HG02943 (cell line): ENCODE measurements at regions not wholly inside any gene's neighbourhood (a gene's known extent, or its start where the extent isn't known, plus 50 kb on each side); places are given as distances from the start of the nearest gene placed in this dataset.
"Not testable (repeated sequence)": the region's sequence is repeated elsewhere in the genome, so short reads cannot be mapped to it uniquely, and the experiment has no call there.

Source experiments
- ATAC-seq: cut with Tn5 transposase; IDR thresholded peaks from one replicate; pipeline ENCODE4 v1.9.1; 2021; ENCODE audit warnings: mild to moderate bottlenecking, low read depth, moderate library complexity; ENCODE audit not compliant: unreplicated experiment

DNA sequence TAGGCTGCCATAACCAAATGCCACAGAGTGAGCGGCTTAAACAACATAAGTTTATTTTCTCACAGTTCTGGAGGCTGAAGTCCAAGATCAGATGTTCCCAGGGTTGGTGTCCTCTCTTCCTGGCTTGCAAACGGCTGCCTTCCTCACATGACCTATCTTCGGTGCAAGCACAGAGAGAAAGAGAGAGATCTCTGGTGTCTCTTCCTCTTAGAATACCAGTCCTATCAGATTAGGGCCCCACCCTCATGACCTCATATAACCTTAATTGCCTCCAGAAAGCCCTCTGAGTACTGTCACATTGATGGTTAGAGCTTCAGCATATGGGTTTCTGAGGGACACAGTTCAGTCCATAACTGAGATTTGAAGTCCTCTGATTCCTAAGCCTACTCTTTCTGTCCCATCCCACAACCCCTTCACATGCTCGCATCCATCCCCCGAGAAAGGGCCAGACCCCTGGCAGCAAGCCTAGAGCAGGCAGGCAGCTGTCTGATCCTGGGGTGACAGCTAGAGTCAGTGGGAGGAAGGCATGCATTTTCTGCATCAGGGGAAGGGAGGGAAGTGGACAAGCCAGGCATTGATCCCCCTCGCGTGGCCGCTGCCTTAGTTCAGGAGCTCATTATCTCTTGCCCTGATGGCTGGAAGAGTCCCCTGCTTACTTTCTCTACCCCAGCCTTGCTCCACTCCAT, 114.1 kb downstream of the FAR1 start:
- no peak for ATAC-seq

DNA sequence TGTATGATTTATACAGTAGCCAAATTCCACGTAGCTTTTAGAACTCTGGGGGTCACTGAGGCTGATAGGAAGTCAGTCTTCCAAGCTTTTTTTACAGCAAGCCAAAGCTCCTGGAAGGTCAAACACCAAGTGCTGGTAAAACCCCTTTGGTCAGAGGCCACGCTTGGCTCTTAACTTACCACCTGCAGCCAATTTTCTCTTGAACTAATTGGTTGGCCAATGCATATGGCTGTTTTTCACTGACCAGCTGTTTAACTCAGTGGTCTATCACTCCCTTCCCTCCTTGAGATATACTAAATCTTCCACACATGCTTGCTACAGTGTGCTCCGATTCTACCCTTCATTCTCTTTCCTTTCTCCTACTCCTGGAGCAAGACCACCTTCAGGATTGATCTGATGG, 116.0 kb downstream of the FAR1 start:
- ATAC-seq: no peak

DNA sequence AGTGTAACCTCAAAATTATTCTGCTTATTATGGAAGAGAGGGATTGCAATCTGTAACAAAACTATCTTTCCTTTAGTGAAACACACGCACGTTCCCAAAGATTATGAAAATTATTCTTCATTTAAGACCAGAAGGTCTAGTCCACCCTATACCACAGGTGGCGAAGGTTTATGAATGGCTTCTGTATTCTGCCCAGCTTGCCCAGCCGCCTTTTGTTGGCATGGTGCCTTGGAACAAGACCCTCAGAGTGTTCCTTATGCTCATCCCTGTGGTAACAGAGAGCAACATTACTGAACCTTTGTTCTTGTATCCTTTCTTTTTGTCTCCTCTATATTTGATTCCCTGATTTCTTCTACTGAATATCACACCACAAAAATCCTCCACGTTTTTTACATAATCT, 116.4 kb downstream of the FAR1 start:
- no peak for ATAC-seq

GRCh38 chr11:13786688-13787087, 118.2 kb downstream of the FAR1 start:
- no peak for ATAC-seq

GRCh38 chr11:13797616-13798015, 129.1 kb downstream of the FAR1 start:
- not testable (repeated sequence) for ATAC-seq

DNA sequence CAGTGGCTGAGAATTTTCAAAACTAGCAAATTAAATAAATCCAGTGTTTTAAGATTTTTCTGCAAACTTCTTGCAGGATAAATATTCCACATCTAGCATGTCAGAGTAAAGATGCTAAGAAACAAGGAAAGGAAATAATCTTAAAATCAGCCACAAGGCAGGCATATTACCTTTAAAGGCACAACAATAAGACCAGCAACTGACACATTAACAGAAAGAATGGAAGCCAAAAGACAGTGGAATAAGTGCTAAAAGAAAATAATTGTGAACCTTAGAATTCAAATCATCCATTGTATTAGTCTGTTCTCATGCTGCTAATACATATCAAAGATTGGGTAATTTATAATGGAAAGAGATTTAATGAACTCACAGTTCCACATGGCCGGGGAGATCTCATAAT, 132.4 kb downstream of the FAR1 start:
- ATAC-seq: no peak

- no peak for ATAC-seq
Observed at GRCh38 chr11:13818325-13818724, 144.2 kb upstream of the SPON1 start.

DNA sequence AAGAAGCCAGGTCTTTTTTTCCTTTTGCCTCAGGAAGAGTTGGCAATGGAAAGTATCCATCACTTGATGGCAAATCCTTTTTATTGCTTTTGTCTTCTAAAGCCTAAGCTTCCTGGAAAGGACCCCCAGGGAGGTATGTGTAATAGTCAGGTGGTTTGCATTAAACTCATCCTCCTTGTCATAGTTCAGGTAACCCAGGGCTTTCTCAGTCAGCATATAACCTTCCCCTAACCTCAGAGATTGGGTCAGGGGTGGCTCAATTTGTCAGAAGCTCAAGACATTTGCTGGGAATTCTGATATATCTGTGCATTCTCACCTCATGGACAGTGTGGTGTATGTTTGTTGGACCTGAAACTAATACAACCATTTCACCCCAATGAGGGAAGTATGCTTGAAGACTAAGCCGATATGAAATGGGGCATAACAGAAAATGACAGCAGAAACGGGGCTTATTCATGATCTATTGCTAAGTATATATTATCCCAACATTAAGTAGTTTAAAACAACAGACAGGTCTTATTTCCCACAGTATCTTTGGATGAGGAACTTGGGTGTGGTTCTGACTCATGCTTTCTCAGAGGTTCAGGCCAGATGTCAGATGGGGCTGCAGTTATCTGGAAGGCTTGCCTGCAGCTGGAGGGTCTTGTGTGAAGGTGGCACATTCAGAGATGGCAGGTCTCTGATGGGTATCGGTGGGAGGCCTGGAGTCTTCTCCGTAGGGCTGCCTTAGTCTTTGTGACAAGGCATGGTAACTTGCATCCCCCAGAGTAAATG, 135.8 kb upstream of the SPON1 start:
- ATAC-seq: no peak

GRCh38 chr11:13831696-13832095, 130.8 kb upstream of the SPON1 start:
- ATAC-seq: no peak

DNA sequence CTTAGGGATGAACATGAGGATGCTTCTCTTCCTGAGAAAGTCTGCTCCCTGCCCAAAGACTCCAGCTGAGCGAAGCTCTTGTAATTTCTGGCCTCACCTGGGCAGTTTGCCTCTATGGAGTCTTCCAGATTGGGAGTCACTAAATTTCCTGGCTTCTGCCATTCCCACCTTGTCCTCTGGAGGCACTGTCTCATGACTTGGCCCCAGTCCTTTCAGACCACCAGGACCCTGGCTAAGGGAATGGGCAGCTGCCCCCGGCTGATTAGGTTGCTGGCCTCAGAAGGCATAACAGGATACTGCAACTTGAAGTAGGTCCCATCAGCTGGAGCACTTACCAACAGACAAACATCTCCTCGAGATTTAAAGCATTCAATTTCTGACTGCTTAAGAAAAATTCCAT, 128.1 kb upstream of the SPON1 start:
- ATAC-seq: no peak

GRCh38 chr11:13836666-13837065, 125.9 kb upstream of the SPON1 start:
- ATAC-seq: no peak

- no peak for ATAC-seq
Observed at GRCh38 chr11:13837286-13837685, 125.2 kb upstream of the SPON1 start.

GRCh38 chr11:13841393-13841792, 121.1 kb upstream of the SPON1 start:
- ATAC-seq: no peak

DNA sequence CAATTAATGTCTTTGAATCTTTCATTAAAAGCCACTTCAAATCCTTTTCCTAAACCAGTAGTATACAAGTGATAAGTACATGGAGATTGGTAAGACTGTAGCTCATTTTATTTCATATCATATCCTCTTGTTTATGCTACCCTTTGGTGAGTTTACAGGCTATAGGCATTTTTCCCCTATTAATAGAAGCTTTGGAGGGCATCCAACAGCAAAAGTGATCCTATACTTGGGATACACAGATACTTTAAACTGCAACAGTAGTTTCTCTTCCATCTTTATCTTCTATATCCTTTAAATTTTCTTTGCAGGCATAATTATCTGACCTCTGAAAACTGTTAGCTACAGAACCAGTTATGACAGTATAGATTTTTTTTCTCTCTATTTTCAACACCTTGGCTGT, 114.5 kb upstream of the SPON1 start:
- no peak for ATAC-seq

DNA sequence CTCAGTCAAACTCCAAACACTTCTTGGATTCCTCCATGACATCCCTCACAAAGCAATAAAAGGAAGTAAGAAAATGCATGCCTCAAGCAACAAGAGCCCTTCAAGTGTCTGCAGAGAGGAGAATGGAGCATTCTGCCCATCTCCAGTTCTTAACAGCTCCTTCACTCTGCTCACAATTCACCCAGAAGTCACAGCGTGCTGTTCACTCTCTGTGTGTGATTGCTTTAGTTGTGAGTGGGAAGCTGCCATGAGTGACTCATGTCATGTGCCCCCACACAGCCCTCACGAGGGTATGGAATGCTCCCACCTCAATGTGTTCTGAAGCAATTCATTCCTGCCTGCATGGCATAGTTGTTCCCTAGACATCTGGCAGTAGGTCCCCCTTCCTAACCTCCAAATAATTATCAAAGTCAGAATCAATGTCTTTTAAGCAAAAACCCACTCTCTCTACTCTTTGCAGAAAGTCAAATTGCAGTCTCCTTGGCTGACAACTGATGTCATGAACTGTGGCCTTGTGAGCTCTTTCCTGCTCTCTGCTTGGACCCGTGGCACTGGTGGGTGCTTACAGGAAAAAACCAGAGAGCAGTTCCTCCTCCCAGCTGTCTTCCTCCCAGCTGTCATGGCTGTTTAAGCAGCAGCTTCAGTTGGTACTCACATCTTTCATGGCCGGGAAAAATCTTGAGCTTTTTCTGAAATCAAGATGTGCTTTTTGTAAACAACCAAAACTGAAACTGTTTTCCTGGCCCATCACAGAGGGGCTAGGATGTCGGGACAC, 112.1 kb upstream of the SPON1 start:
- no peak for ATAC-seq

DNA sequence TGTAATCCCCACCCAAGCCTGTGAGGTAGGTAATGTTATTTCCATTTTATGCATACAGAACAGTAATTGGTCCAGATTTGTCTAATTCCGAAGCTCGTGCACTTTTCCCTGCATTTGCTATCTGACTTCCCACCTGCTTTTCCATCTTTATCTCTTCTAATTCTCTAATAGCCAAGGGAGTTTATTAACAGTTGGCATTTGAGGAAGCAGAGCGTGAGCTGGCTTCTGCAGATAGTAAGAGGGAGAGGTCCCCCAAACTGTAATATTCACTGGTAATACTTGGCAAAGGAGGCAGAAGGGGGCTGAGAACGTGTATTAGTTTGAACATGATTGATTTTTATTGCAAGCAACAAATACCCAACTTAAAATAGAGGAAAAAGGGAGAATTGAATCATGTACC, 110.8 kb upstream of the SPON1 start:
- ATAC-seq: no peak

DNA sequence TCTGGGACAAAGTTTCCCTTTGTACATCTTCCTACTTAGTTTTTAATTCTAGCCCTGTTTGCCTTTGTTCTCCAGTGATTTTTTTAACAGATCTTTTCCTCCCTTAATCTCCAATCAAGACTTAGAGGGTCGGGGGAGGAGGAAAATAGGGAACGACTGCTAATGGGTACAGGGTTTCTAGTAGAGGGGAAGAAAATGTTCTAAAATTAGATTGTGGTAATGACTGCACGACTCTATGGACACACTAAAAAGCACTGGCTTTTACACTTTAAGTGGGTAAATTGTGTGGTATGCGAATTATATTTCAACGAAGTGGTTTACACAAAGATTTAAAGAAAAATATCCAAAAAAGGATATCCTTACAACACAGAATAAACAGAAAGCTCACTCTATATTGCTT, 110.0 kb upstream of the SPON1 start:
- ATAC-seq: no peak

GRCh38 chr11:13857828-13858227, 104.7 kb upstream of the SPON1 start:
- ATAC-seq: no peak

- no peak for ATAC-seq
Observed at GRCh38 chr11:13859892-13860291, 102.6 kb upstream of the SPON1 start.

DNA sequence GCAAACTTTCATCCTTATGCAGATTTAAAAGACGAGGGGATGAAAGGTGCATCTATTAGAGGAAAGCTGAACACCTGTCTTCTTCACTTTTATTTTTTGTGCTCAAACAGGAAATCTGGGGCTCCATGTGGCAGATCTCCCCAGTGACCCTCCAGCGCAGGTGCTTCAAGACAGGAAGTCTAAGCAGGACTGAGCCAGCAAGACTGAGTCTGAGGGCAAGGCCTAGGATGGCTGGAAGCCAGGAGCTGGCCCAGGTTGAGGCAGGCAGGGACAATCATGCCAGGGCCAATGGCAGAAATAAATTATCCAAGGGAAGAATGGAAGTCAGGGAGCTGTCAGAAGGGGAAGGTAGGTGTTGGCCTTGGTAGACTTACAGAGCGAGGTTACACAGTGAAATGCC, 101.1 kb upstream of the SPON1 start:
- peak; percentile 60 for ATAC-seq

- ATAC-seq: no peak
Observed at GRCh38 chr11:13862845-13863392, 99.6 kb upstream of the SPON1 start.
